NCI-H1417 (cell line): ENCODE measurements at regions not wholly inside any gene's neighbourhood (a gene's known extent, or its start where the extent isn't known, plus 50 kb on each side); places are given as distances from the start of the nearest gene placed in this dataset.
"Not testable (repeated sequence)": the region's sequence is repeated elsewhere in the genome, so short reads cannot be mapped to it uniquely, and the experiment has no call there.

Experiments used
- DNase-seq, 3 experiments: peaks; one replicate each; lab custom pipeline; 2025; lab: John Stamatoyannopoulos, UW

DNA sequence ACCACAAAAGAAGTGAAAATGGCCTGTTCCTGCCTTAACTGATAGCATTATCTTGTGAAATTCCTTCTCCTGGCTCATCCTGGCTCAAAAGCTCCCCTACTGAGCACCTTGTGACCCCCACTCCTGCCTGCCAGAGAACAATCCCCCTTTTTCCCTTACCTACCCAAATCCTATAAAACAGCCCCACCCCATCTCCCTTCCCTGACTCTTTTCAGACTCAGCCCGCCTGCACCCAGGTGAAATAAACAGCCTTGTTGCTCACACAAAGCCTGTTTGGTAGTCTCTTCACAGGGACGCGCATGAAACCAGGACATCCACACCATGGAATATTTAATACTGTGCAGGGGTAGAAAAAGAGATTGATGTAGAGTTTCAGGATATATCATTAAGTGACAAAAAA is 1677.0 kb downstream of the C4orf33 start:
- not testable (repeated sequence) for DNase-seq

DNA sequence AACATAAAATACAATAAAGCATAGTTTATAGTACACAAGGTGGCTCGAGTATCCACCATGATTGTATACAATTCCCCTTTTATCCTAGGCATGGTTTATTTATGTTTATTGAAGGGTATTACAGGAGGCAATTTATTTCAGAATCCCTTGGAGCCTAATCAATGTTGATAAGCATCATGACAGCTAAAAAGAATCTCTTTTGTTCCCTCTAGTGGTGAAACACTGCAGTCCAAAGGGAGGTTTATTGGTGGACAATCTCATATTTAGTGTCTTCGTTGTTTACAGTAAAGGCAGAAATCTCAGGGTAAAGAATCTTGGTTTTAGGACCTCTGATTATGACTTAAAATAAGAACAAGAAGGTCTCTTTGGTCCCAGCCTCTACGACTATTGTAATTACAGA is 1712.5 kb downstream of the C4orf33 start:
- DNase-seq: peak in 2 of 3 experiments; percentile 13 to 58

DNA sequence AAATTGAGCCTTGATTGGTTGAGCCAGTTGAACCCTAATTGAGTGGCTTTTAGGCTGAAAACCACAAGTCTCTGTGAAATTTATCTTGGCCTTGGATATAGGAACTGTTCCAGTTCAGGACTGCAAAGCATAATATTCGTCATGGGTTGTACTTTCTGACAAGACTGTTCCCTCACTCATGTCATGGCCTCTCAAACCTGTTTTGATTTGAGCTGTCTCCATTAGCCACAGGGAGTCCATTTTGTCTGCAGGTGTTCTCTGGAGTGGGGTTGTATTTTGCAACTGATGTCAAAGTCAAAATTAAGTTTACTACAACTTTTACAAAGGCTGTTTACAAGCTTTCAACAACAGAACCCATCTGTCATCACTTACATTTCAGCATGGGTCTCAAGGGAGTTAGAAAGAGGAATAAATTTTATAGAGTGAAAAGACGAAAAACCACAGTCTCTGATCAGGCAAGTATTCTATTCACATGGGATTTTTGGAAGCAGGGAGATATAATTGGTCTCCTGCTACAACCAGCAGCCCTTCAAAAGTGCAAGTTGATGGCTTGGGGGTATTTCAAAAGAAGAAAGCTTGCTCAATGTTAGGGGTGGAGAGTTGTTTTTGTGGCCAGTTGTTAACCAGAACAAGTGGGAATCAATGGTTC is 1716.3 kb downstream of the C4orf33 start:
- no peak for DNase-seq

DNA sequence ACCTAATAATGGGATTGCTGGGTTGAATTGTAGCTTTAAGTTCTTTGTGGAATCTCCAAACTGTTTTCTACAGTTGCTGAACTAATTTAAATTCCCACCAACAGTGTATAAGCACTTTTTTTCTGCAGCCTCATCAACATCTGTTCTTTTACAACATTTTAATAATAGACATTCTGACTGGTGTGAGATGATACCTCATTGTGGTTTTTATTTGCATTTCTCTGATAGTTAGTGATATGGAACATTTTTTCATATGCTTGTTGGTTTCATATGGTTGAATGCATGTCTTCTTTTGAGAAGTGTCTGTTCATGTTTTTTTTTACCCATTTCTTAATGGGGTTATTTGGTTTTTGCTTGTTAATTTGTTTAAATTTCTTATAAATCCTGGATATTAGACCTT is 1718.9 kb downstream of the C4orf33 start:
- DNase-seq: no peak

DNA sequence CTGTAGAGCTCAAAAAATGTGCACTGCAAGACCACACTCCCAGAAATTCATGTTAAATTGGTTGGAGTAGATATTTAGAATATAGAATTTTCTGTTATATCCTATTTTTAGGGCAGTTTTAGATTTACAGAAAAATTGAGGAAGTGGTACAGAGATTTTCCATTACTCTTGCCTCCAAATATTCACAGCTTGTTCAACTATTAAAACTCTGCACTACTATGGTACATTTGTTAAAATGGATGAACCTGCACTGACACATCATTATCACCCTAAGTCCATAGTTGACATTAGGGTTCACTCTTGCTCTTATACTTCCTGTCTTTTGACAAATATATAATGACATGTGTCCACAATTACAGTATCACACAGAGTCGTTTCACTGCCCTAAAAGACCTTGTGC is 1724.5 kb downstream of the C4orf33 start:
- no peak for DNase-seq

DNA sequence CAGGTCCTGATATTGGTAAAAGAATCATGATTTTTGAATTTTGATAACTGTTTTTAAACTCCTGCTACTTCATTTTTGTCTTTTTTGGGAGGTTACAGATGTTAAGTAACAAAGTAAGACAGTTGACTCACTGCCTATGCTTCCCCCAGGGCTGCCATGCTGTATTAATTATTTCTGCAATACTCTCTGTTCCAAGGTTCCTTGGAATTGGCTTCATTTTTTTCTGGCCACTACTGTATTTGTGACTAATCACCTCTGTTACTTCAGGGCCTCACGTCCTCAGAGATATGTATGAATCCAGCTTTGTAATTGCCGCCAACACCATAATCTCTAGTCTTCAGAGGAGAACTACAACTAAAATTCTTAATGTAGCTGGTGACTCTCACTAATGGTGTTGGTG is 1729.3 kb downstream of the C4orf33 start:
- DNase-seq: no peak

DNA sequence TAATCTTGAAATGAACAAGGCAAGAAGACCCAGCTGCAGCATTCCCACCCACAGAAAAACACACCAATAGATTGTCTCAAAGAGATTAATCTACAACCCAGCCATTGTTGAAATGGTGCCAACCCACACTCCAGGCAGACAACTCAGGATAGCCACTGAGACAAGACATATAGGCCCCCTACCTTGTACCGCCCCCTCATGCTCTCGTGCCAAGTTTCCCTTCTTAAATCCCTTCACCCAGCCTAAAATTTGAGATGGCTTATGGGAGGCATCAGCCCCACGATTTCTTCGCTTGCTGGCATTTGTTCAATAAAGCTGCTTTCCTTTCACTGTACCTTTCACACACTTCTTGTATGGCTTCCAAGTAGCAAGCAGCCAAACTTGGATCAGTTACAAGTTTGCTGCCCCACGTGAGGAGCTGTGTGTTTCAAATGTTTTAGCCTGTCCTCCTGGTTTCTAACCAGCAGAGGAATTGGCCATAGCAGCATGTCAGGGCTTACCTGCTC is 1754.1 kb downstream of the C4orf33 start:
- no peak for DNase-seq

DNA sequence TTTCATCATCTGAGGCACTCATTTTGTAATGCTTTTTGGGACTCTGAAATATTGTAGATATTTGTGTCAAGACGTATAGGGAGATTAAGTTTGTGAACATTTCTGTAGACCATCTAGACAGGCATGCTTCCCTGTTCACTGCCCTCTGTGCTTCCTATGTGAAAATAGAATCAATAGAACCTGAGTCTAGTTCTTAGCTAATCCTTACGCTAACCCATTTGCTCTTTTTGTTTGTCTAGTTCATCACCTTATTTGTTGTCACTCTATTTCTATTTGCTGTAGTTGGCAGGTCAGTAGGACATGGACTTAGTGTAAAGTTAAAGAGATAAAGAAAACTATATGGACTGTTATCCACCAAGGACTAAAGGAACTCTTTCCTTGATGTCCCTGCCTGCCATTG is 1755.2 kb downstream of the C4orf33 start:
- DNase-seq: no peak

DNA sequence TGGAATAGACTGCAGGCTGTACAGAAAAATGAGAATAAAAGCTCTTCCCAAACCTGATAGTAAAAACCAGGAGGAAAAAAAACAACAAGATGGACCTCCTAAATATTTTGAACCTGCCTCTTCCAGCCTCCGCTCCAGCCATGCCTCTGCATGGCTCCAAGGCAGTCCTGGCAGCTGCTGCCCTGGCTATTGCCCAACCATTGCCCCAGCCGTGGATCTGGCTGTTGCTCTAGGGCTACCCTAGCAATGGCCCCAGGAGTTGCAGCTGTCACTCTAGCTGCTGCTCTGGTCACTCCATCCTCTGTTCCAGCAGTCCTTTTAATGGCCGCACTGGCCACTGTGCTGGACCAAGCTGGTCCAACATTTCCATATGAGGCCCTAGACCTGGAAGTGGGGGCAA is 1756.0 kb downstream of the C4orf33 start:
- no peak for DNase-seq

DNA sequence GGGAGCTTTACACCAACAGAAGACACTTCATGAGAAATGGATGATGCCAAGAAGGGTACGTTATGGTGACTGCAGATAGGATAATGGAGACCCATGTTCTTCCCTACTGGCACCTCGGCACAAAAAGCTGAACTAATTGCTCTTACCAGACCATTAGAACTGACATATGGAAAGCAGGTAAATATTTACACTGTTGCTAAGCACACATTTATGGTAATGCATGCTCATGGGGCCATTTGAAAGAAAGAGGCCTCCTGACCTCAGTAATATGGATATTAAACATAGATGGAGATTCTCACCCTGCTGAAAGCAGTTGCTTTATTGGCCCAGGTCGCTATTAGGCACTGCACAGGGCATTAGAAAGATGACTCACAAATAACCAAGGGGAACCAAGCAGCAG is 1759.6 kb downstream of the C4orf33 start:
- DNase-seq: peak in 2 of 3 experiments; percentile 26 to 67

DNA sequence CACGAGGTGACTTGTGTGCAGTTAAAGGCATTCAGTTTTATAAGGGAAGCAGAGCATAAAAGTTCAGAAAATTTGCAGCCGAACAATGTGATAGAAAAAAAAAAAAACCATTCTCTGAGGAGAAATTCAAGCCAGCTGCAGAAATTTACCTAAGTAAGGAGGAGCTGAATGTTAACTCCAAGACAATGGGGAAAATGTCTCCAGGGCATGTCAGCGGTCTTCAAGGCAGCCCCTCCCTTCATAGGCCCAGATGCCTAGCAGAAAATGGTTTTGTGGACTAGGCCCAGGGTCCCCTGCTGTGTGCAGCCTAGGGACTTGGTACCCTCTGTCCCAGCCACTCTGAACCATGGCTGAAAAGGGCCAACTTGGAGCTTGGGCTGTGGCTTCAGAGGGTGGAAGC is 1764.0 kb downstream of the C4orf33 start:
- DNase-seq: no peak

DNA sequence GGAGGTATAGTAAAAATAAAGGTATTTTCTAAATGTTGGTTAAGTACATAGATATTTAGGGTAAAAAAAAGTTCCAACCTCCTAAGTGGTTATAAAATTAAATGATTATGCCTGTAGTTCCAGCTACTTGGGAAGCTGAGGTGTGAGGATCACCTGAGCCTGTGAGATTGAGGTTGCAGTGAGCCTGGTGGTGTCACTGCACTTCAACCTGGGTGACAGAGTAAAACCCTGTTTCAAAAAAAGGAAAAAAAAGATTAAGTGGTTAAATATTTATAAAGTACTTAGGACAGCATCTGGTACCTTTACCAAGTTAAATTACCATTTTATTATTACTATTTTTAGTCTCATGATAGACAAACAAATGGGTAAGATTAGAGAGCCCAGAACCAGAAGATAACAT is 1801.0 kb downstream of the C4orf33 start:
- DNase-seq: no peak

DNA sequence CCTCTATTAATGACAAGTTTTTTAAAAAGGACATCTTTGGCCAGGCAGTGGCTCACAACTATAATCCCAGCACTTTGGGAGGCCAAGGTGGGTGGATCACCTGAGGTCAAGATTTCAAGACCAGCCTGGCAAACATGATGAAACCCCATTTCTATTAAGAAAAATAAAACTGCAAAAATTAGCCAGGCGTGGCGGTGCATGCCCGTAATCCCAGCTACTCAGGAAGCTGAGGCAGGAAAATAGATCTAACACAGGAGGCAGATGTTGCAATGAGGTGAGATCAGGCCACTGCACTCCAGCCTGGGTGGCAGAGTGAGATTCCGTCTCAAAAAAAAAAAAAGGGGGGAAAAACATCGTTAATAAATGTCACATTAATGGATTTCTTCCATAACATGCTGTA is 1805.4 kb downstream of the C4orf33 start:
- no peak for DNase-seq

DNA sequence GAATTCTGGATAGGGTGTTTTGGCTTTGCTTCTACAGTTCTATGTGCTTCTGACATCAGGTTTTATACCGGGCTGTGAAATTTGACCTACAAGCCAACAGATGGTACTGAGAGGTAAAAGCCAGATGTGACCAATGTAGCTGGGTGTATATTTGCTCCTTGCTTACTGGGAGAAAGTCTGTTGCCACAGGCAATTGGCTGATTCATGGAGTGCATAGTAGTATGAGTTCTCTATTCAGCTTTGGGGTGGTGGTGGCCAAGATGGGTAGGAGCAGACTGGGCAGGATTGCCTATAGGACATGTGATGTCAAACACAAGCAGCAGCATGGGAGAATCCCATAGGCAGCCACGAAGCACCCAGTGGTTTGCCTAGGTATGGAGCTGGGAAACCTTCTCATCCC is 1827.0 kb downstream of the C4orf33 start:
- DNase-seq: no peak

DNA sequence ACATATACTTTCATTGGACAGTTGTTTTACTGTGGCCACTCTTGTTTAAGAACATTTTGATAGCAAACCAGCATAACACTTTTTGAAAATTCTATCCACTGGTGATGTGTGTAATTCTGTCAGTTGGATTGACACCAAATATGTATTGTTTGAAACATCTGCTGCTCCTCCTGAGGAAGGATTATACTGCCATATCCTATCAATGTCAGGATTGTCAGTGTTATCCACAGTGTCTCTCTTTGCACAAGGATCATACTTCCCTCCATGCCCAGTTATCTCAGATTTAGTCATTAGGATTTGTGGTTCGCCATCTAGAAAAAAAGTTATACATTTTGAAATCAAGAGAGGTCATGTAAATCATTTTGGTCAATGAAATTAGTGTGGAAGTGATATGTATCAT is 1859.6 kb downstream of the C4orf33 start:
- DNase-seq: no peak

DNA sequence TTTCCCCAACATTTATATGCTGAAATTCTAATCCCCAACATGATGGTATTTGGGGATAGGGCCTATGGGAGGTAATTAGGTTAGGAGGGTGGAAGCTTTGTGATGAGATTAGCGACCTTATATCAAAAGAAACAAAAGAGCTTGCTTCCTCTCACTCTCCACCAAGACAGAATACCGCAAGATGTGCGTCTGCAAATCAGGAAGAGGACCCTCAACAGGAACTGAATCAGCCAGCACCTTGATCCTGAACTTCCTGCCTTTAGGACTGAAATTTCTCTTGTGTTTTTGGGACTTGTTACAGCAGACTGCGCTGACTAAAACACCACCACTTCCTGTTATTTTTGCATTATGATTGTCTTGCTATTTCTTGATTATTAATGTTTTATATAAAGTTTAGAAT is 1889.4 kb downstream of the C4orf33 start:
- DNase-seq: no peak

DNA sequence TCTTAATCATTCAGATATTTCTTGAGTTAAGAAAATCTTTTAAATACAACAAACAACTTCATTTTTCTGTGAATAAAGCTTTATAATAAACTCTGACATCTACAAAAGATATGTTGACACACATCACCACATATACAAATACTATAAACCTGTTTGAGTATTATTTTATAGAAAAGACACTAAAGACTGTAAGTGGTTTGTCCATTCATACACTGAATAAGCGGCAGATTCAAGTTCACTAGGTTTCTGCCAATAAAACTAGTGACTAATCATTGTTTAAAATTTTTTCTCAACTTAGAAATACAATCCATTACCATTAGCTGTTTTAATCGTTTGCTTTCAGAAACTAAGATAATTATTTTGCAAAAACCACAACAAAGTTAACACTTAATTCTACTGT is 1900.0 kb downstream of the C4orf33 start:
- DNase-seq: no peak

DNA sequence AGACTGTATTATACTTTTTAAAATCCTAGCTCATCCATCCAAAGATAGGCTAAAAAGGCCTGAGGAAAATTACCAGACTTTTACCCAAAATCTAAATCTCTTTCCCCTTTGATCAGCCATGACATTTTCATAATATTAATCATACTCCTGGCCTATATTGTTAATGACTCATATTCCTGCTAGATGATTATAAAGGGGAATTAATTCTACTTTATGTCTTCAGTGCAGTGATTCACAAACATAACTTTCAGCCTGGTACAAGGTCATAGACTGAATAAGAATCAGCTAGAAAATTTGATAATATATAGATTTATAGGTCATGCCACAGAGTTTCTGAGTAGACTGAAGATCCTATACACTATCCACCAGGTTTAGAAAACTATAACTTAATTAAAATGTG is 1905.4 kb downstream of the C4orf33 start:
- no peak for DNase-seq

DNA sequence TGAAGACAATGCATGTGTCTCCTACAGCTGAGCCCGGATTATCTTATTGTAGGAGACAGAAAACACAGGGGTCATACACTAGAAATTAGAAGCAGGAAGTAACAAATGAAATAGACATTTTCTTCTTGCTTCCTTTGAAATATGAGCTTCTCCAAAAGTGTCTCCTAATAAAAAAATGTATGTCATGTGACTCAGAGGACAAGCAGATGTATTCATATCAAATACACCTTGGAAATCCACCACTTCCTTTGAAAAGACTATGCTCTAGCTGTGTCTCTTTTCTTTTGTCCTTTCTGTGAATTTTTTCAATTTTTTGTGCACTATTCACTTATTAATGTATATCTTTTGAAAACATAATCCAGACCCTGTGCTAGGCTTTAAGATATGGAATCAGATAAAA is 1906.2 kb downstream of the C4orf33 start:
- no peak for DNase-seq

DNA sequence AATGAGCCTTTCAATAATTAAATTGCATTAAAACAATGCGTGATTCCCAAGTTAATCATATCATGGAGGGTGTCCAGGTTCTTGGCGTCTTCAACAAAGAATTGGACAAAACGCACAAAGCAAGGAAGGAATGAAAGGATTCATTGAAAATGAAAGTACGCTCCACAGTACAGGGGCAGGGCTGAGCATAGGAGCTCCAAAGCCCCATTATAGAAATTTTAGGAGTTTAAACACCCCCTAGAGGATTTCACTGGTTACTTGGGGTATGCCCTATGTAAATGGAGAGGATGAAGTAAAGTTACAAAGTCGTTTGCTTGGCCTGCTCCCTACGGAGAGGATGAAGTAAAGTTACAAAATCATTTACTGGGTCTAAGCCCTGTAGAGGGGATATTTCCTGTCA is 1910.4 kb downstream of the C4orf33 start:
- DNase-seq: no peak

DNA sequence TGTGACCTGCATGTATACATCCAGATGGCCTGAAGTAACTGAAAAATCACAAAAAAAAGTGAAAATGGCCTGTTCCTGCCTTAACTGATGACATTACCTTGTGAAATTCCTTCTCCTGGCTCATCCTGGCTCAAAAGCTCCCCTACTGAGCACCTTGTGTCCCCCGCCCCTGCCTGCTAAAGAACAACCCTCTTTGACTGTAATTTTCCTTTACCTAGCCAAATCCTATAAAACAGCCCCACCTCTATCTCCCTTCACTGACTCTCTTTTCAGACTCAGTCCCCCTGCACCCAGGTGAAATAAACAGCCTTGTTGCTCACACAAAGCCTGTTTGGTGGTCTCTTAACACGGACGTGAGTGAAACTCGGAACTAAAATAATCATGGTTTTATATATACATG is 1916.0 kb downstream of the C4orf33 start:
- not testable (repeated sequence) for DNase-seq

DNA sequence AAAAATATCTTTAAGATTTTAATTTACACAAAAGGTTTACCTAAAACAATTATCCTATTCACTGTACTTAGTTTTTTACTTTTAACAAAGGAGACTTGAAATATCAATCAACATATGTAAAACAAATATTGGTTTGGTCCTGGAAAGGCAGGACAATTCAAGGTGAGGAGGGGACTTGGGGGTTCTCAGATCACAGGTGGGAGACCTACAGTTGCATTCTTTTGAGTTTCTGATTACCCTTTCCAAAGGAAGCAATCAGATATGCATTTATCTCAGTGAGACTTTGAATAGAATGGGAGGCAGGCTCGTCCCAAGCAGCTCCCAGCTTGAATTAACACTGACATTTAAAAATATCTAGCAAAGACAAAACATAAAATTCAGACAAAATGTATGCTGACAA is 1917.3 kb downstream of the C4orf33 start:
- no peak for DNase-seq

DNA sequence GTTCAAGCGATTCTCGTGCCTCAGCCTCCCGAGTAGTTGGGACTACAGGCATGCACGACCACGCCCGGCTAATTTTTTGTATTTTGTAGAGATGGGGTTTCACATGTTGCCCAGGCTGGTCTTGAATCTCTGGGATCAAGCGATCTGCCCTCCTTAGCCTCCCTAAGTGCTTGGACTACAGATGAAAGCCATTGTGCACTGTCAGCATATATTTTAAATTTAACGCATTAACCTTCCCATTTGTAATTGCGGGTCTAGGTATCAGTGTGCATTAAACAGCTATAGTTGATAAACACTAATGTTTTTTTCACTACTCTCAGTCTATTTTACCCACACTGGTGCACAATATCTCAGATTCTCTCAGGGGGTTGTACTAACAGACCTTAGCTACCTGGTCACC is 1930.8 kb downstream of the C4orf33 start:
- no peak for DNase-seq

DNA sequence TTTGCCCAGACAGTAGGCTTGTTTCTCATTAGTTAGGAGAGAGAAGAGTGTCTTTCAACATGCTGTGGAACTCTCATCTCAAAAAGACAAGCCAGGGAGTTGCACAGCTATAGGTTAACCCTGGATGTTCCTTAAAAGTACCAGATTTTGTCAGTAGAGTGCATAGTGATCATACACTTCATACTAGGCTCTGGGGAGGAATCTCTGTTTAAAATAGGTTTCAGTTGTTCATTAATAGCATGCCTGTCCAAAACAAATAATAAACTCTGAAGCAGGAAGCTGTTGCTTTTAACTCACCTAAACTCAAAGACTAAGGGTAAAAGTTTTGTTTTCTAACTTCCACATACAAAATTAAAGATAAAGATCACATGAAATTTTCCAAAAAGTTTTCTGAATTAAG is 1948.4 kb downstream of the C4orf33 start:
- DNase-seq: no peak

DNA sequence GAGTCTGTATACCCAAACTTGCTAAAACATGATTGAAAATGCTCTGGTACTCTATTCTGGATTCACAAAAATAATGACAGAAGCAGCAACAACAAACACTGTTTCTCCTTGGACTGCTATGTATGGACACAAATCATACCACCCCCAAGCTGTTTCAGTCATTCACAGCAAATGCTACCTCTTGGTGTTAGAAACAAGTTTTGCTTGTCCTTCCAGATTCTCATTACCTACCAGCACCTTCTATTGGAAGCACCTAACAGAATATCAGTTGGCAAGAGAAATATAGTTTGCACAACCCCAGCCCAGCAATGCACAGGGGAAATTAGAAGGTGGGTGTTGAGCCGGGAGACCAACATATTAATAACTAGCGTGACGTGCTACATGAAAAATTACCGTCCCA is 1950.9 kb downstream of the C4orf33 start:
- no peak for DNase-seq
